ENCODE measurements at regions not wholly inside any gene's neighbourhood (a gene's known extent, or its start where the extent isn't known, plus 50 kb on each side); places are given as distances from the start of the nearest gene placed in this dataset. TPM values are rescaled to one million over a fixed set of nuclear protein-coding genes. Genes with fewer than 3 reads are reported as not detected.

DNA sequence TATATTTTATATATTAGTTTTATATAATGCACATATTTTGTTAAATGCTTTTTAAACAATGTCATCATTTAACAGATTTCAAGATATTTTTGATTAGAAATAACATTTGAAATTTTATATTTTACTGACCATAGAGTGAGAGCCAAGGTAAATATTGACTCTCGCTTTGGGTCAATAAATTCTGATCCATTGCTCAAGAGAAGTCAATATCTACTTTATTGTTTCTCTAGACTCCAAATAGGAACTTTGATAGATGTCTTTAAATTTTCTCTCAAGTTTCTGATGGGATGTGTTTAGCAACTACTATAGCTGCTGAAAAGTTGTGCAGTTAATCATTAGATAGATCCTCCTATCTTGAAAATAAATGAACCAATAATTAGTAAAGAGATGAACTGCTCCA is 61.4 kb upstream of the ATXN7L3B start:
- TF ChIP-seq, protein P1, sequence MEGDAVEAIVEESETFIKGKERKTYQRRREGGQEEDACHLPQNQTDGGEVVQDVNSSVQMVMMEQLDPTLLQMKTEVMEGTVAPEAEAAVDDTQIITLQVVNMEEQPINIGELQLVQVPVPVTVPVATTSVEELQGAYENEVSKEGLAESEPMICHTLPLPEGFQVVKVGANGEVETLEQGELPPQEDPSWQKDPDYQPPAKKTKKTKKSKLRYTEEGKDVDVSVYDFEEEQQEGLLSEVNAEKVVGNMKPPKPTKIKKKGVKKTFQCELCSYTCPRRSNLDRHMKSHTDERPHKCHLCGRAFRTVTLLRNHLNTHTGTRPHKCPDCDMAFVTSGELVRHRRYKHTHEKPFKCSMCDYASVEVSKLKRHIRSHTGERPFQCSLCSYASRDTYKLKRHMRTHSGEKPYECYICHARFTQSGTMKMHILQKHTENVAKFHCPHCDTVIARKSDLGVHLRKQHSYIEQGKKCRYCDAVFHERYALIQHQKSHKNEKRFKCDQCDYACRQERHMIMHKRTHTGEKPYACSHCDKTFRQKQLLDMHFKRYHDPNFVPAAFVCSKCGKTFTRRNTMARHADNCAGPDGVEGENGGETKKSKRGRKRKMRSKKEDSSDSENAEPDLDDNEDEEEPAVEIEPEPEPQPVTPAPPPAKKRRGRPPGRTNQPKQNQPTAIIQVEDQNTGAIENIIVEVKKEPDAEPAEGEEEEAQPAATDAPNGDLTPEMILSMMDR (IDR thresholded peaks at IDR 0.05), result no peak
- no peak for TF ChIP-seq POLR2A (IDR thresholded peaks at IDR 0.05)
- no peak for TF ChIP-seq EP300 (IDR thresholded peaks at IDR 0.05)
- H3K4me3 ChIP-seq, result no peak overlapping the region
- H3K27me3 ChIP-seq, result no peaks in the 10 kb centered on the region
- H3K27ac ChIP-seq, result no peak overlapping the region
- no peak for DNase-seq (ENCODE audit: low spot score in 2 of 2)
- H3K36me3 ChIP-seq, result no peaks in the 10 kb centered on the region
- H3K9me3 ChIP-seq, result no peaks in the 10 kb centered on the region
- no peaks in the 10 kb centered on the region for H3K4me1 ChIP-seq
- 88% methylated on average over 1 of the region's 1 CpG for WGBS, 2 donors

DNA sequence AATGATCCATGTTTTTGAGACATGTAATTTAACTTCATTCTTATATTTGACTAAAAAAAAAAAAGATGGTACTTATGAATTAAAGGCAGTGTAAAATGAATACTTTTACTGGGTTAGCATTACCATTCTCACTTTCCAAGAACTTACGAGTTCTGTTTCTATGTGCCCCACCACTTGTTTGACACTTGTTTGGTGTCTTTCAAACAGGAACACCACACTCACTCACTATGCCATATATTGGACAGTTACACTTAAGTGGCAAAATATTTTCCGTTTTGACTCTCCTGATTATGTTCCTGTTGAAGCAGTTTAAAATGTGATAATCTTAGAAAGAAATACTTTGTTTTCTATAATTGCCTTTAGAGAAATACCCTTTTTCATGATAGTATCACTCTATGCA is 56.6 kb upstream of the ATXN7L3B start:
- Histone ChIP-seq H3K4me1 (no peaks in the 10 kb centered on the region), H3K27me3 (no peaks in the 10 kb centered on the region), H3K27ac (no peak overlapping the region), H3K4me3 (no peak overlapping the region), H3K36me3 (no peaks in the 10 kb centered on the region), H3K9me3 (no peaks in the 10 kb centered on the region)
- TF ChIP-seq POLR2A (IDR thresholded peaks at IDR 0.05) (no peak), EP300 (IDR thresholded peaks at IDR 0.05) (no peak)
- TF ChIP-seq, protein P1 (IDR thresholded peaks at IDR 0.05), result no peak
- WGBS, 2 donors, result 60 to 86% methylated on average over 2 of the region's 2 CpGs
- no peak for DNase-seq (ENCODE audit: low spot score in 2 of 2)

DNA sequence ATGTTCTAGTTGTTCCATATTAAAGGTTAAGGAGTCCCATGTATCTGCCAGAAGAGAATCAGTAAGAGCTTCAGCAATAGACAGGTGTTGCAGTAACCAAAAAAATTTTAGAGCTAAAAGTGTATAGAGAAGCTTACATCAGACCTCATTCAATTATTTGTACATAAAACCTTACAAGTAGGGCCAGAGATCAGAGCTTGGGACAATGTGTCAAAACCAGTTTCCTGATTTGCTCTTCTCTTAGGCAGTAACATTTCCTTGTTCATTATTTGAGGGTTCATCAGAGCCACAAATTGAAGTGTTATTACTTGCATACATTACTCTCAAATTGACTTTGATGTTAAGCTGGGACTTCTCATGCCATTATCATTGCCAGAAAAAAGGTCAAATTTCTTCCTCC is 55.5 kb upstream of the ATXN7L3B start:
- TF ChIP-seq, protein P1 (IDR thresholded peaks at IDR 0.05), result no peak
- TF ChIP-seq POLR2A (IDR thresholded peaks at IDR 0.05), result no peak
- no peak for TF ChIP-seq EP300 (IDR thresholded peaks at IDR 0.05)
- Histone ChIP-seq H3K9me3 (no peaks in the 10 kb centered on the region), H3K36me3 (no peaks in the 10 kb centered on the region), H3K4me3 (no peak overlapping the region), H3K27me3 (no peaks in the 10 kb centered on the region), H3K27ac (no peak overlapping the region), H3K4me1 (no peaks in the 10 kb centered on the region)
- no peak for DNase-seq (ENCODE audit: low spot score in 2 of 2)

DNA sequence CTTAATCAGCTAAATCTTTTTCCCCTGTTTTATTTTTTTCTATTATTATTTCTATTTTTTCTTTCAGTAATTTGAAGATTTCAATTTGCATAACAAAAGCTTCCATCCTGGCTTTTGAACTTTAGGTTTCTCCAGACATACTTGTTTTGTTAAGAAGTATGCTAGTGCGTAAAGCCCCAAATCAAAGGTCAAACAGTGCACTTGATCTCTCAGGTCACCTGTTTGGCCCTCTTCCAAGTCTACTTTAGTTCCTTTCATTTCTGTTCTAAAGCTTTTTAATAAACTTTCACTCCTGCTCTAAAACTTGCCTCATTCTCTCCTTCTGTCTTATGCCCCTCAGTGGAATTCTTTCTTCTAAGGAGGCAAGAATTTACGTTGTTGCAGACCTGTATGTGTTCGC is 54.6 kb upstream of the ATXN7L3B start:
- DNase-seq (ENCODE audit: low spot score in 2 of 2), result no peak
- Histone ChIP-seq H3K9me3 (no peaks in the 10 kb centered on the region), H3K4me1 (no peaks in the 10 kb centered on the region), H3K36me3 (no peaks in the 10 kb centered on the region), H3K27ac (no peak overlapping the region), H3K27me3 (no peaks in the 10 kb centered on the region), H3K4me3 (no peak overlapping the region)
- TF ChIP-seq POLR2A (IDR thresholded peaks at IDR 0.05) (no peak), EP300 (IDR thresholded peaks at IDR 0.05) (no peak)
- TF ChIP-seq, protein P1 (IDR thresholded peaks at IDR 0.05), result no peak
- 49 to 51% methylated on average over 3 of the region's 3 CpGs for WGBS, 2 donors

Small RNAs in the stretch of these regions (small RNA-seq; reads per million reads assigned to genes)
- gene AC090502.2 (not detected), gene RF00096 (not detected), gene RNU6-1012P (not detected)

Data from tibial nerve (tissue), 4 donors.